Right atrium auricular region (tissue), 2 donors: ENCODE measurements at regions not wholly inside any gene's neighbourhood (a gene's known extent, or its start where the extent isn't known, plus 50 kb on each side); places are given as distances from the start of the nearest gene placed in this dataset.

Experiments
- DNase-seq: peaks from one replicate; pipeline ENCODE4 v3.0.0-alpha.2; 2019; ENCODE audit warnings: low spot score
- H3K27ac ChIP-seq, 2 donors: fragments of 200-600 bp; sonication (generic); 1 replicate in 1 of 2; 2 replicates in 1 of 2; pipeline ENCODE4 v1.5.1; 2016 to 2019
- H3K27me3 ChIP-seq, 2 donors: fragments of 200-600 bp; sonication (generic); one replicate each; pipeline versions ENCODE4 v1.5.1 to v1.6.0; 2017 to 2019
- H3K36me3 ChIP-seq: fragments of 200-600 bp; sonication (generic); one replicate; pipeline ENCODE4 v1.5.1; 2016
- H3K4me1 ChIP-seq, 2 donors: fragments of 200-600 bp; sonication (generic); one replicate each; pipeline versions ENCODE4 v1.5.1 to v1.6.0; 2017 to 2019
- H3K4me3 ChIP-seq, 2 donors: fragments of 200-600 bp; sonication (generic); 1 replicate in 1 of 2; 2 replicates in 1 of 2; pipeline ENCODE4 v1.5.1; 2017 to 2019; ENCODE audit warnings: mild to moderate bottlenecking in 1 of 2, moderate library complexity in 1 of 2
- H3K9me3 ChIP-seq, 2 donors: fragments of 200-600 bp; sonication (generic); one replicate each; pipeline ENCODE4 v1.5.1; 2019
- TF ChIP-seq, protein P1 (sequence below), 2 donors: fragments of 200-600 bp; sonication (generic); IDR thresholded peaks; one replicate each; pipeline ENCODE4 v1.5.1; 2019; ENCODE audit warnings: antibody characterized with exemption in 2 of 2

DNA sequence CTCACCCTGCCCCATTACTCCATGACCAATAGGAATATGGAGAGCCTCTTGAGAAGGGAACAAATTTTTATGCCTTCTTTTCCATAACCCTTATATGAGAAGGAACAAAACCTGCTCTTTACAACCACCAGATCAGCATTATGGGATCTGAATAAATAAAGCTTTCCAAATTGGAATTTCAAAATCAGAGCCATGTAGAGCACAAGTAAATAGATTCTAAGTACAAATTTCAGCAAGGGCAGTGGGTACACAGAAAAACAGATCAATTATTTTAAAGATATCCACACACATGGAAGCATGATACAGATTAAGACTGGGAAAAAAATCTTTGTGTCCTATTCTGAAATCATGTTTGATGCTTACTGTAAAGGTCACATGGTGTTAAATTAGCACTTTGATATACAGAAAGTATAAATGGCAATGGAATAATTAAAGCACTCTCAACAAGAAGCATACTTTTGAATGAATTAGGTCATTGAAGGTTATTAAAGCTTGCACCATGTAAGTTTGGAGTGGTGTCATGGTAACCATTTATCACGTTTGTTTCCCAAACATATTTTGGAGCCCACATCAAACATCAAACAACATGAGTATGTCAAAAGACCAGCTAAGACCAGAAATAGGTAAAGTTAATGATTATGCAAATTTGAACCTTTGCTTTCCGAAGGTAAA lies 75.9 kb upstream of the AVPR1A start:
- DNase-seq = no peak
- no peaks in the 10 kb centered on the region for H3K4me1 ChIP-seq
- H3K27me3 ChIP-seq = no peaks in the 10 kb centered on the region
- TF ChIP-seq, protein P1, sequence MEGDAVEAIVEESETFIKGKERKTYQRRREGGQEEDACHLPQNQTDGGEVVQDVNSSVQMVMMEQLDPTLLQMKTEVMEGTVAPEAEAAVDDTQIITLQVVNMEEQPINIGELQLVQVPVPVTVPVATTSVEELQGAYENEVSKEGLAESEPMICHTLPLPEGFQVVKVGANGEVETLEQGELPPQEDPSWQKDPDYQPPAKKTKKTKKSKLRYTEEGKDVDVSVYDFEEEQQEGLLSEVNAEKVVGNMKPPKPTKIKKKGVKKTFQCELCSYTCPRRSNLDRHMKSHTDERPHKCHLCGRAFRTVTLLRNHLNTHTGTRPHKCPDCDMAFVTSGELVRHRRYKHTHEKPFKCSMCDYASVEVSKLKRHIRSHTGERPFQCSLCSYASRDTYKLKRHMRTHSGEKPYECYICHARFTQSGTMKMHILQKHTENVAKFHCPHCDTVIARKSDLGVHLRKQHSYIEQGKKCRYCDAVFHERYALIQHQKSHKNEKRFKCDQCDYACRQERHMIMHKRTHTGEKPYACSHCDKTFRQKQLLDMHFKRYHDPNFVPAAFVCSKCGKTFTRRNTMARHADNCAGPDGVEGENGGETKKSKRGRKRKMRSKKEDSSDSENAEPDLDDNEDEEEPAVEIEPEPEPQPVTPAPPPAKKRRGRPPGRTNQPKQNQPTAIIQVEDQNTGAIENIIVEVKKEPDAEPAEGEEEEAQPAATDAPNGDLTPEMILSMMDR (IDR thresholded peaks at IDR 0.05) = no peak
- no peak overlapping the region for H3K4me3 ChIP-seq
- H3K36me3 ChIP-seq = no peaks in the 10 kb centered on the region
- H3K9me3 ChIP-seq = no peaks in the 10 kb centered on the region
- H3K27ac ChIP-seq = no peak overlapping the region

DNA sequence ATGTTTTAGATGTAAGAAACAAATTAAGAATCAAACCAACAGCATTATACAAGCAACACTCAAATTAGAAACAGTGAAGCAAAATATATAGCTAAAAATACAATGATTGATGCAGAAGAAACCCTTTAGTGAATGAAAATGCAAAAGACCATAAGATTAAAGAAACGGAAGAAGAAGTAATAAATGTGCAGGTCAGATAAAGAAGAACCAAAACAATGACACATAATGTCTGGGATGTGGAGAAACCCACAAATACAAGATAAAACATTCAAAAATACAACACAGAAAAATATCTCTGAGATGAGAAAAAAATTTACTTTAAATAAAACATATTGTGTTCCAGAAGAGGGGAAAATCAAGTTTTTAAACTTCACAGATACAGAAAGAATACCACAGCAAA lies 73.4 kb upstream of the AVPR1A start:
- no peaks in the 10 kb centered on the region for H3K27me3 ChIP-seq
- TF ChIP-seq, protein P1 (IDR thresholded peaks at IDR 0.05) = no peak
- no peaks in the 10 kb centered on the region for H3K9me3 ChIP-seq
- no peaks in the 10 kb centered on the region for H3K4me1 ChIP-seq
- H3K27ac ChIP-seq = no peak overlapping the region
- no peak for DNase-seq
- H3K4me3 ChIP-seq = no peak overlapping the region
- no peaks in the 10 kb centered on the region for H3K36me3 ChIP-seq

DNA sequence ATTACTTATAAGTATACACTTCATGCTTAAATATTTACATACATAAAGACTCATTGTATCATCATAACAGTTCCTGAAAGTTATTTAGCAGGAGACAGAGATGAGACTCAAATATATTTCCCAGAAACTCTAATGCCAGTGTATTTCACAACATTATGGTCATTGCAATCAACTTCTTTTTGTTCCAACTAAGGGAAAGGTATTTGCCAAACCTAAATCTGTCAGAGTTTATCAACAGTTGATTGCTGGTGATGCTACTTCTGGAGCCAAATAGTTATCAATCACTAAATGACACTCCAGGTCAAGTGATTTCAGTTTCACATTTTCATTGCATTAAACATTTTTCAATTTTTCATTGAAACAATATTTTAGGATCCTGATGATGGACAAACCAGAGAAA lies 72.1 kb upstream of the AVPR1A start:
- Histone ChIP-seq H3K4me1 (no peaks in the 10 kb centered on the region), H3K36me3 (no peaks in the 10 kb centered on the region), H3K27ac (no peak overlapping the region), H3K27me3 (no peaks in the 10 kb centered on the region), H3K9me3 (no peaks in the 10 kb centered on the region), H3K4me3 (no peak overlapping the region)
- TF ChIP-seq, protein P1 (IDR thresholded peaks at IDR 0.05) = no peak
- DNase-seq = no peak

DNA sequence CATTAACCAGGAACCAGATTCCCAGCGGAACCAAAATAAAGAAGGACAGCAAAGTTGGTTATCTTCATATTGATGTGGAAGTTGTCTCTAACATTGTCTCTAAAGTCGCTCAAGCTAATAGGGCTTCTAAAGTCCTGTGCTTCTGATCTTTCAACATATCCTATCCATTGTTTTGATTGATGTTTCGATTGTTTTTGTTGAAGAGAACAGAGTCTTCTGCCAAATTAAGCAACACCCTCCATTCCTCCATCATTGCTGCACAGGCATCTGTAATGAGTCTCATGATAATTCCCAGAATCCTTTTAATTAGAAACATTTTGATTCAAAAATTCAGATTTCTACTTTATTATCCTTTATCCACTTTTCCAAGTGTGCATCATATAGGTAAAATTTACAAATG lies 71.6 kb upstream of the AVPR1A start:
- H3K9me3 ChIP-seq = no peaks in the 10 kb centered on the region
- H3K27ac ChIP-seq = no peak overlapping the region
- H3K36me3 ChIP-seq = no peaks in the 10 kb centered on the region
- no peak overlapping the region for H3K4me3 ChIP-seq
- H3K4me1 ChIP-seq = no peaks in the 10 kb centered on the region
- TF ChIP-seq, protein P1 (IDR thresholded peaks at IDR 0.05) = no peak
- H3K27me3 ChIP-seq = no peaks in the 10 kb centered on the region
- no peak for DNase-seq

DNA sequence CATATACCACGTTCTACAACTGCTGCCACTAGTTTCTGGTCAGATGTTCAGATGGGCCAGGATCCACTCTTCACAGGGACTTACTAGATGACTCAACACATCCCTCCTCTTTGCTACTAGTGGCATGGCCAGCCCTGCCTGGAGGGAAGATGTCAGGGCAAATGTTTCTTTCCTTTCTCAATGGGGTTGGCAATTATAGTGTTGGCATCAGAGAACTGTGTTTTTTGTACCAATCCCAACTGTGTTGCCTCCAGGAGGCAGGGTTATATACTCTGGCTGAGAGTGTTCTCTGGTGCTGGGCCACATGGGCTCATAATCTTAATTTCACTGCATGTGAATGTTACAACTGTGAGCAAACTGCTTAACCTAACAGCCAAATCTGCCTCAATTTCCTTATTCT lies 69.9 kb upstream of the AVPR1A start:
- DNase-seq = no peak
- Histone ChIP-seq H3K27ac (no peak overlapping the region), H3K36me3 (no peaks in the 10 kb centered on the region), H3K4me1 (no peaks in the 10 kb centered on the region), H3K27me3 (no peaks in the 10 kb centered on the region), H3K4me3 (no peak overlapping the region), H3K9me3 (no peaks in the 10 kb centered on the region)
- TF ChIP-seq, protein P1 (IDR thresholded peaks at IDR 0.05) = no peak

DNA sequence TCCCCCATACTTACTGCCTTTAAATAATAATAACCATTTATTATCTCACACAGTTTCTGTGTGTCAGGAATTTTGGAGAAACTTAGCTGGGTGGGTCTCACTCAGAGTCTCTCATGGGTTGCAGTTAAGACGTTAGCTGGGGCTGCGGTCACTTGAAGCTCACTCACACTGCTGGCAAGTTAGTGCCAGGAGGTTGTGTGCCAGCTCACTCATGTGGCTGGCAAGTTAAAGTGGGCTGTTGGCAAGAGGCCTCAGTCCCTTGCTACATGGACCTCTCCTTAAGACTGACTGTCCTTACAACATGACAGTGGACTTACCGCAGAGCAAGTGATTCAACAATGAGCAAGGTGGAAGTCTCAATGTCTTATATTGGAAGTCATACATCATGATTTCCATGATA lies 61.3 kb upstream of the AVPR1A start:
- Histone ChIP-seq H3K9me3 (no peaks in the 10 kb centered on the region), H3K27me3 (no peaks in the 10 kb centered on the region), H3K27ac (no peak overlapping the region), H3K36me3 (no peaks in the 10 kb centered on the region), H3K4me1 (no peaks in the 10 kb centered on the region), H3K4me3 (no peak overlapping the region)
- TF ChIP-seq, protein P1 (IDR thresholded peaks at IDR 0.05) = no peak
- no peak for DNase-seq
